ENCODE measurements at regions not wholly inside any gene's neighbourhood (a gene's known extent, or its start where the extent isn't known, plus 50 kb on each side); places are given as distances from the start of the nearest gene placed in this dataset.
"Not testable (repeated sequence)": the region's sequence is repeated elsewhere in the genome, so short reads cannot be mapped to it uniquely, and the experiment has no call there.

GRCh38 chr17:36849871-36850348, 87.4 kb upstream of the LHX1 start:
- DNase-seq = peak; percentile 86
- Histone ChIP-seq H3K4me1 (ENCODE audit: control insufficient read depth, insufficient read depth, low read depth, low read length) (peaks cover 37% of the 10 kb centered on the region), H2BK15ac (ENCODE audit: low read depth, poor library complexity, severe bottlenecking) (peak overlapping the region; percentile 86), H3K9ac (ENCODE audit: low read length) (no peak overlapping the region), H2AK5ac (ENCODE audit: low read length, severe bottlenecking) (peak overlapping the region; percentile 11), H4K91ac (ENCODE audit: low read length) (peak overlapping the region; percentile 88), H3K27me3 (ENCODE audit: control insufficient read depth in 1 of 2, insufficient read depth in 1 of 2, low read length in 2 of 2) (peaks cover 0 to 34% of the 10 kb centered on the region in 2 experiments), H3K27ac (ENCODE audit: low read length, poor library complexity, severe bottlenecking) (peak overlapping the region; percentile 4), H3K4me3 (ENCODE audit: insufficient read depth in 1 of 2, low read depth in 1 of 2, low read length in 2 of 2) (no peak overlapping the region), H3K23ac (ENCODE audit: low read length in 2 of 2) (no peak overlapping the region), H2AFZ (ENCODE audit: low read depth, low read length) (no peak overlapping the region), H2BK5ac (ENCODE audit: low read depth, low read length, poor library complexity, severe bottlenecking) (peak overlapping the region; percentile 4), H3K4me2 (ENCODE audit: low read length, poor library complexity, severe bottlenecking) (no peak overlapping the region), H2BK120ac (ENCODE audit: low read depth, low read length) (peak overlapping the region; percentile 54), H3K79me1 (replicated peaks; ENCODE audit: low read length, poor library complexity, severe bottlenecking) (no peaks in the 10 kb centered on the region), H3K18ac (ENCODE audit: low read depth in 1 of 2, low read length in 2 of 2) (peak overlapping the region in 1 of 2 experiments; percentile 45), H2BK12ac (ENCODE audit: low read length in 2 of 2) (peak overlapping the region in 1 of 2 experiments; percentile 57), H4K8ac (ENCODE audit: low read length) (peak overlapping the region; percentile 73), H3K4ac (ENCODE audit: low read depth in 1 of 2, low read length in 2 of 2) (peak overlapping the region in 1 of 2 experiments; percentile 27), H3K36me3 (ENCODE audit: control insufficient read depth in 1 of 2, insufficient read depth in 2 of 2, low read depth in 1 of 2, low read length in 2 of 2) (no peaks in the 10 kb centered on the region), H3K9me3 (ENCODE audit: control insufficient read depth, low read length) (no peaks in the 10 kb centered on the region), H3K14ac (ENCODE audit: low read length in 2 of 2) (no peak overlapping the region)
- 4% methylated on average over 9 of the region's 9 CpGs for WGBS

GRCh38 chr17:36850790-36851189, 86.5 kb upstream of the LHX1 start:
- no peak overlapping the region for H3K27ac ChIP-seq (ENCODE audit: low read length, poor library complexity, severe bottlenecking)

GRCh38 chr17:36851250-36851649, 86.0 kb upstream of the LHX1 start:
- Histone ChIP-seq H2BK12ac (ENCODE audit: low read length in 2 of 2) (peak overlapping the region in 1 of 2 experiments; percentile 7), H3K27ac (ENCODE audit: low read length, poor library complexity, severe bottlenecking) (no peak overlapping the region), H3K4me1 (ENCODE audit: control insufficient read depth, insufficient read depth, low read depth, low read length) (peaks cover 39% of the 10 kb centered on the region), H2AK5ac (ENCODE audit: low read length, severe bottlenecking) (peak overlapping the region; percentile 37), H2AFZ (ENCODE audit: low read depth, low read length) (no peak overlapping the region), H3K4ac (ENCODE audit: low read depth in 1 of 2, low read length in 2 of 2) (no peak overlapping the region), H4K8ac (ENCODE audit: low read length) (peak overlapping the region; percentile 59), H3K27me3 (ENCODE audit: control insufficient read depth in 1 of 2, insufficient read depth in 1 of 2, low read length in 2 of 2) (peaks cover 0 to 32% of the 10 kb centered on the region in 2 experiments), H3K9me3 (ENCODE audit: control insufficient read depth, low read length) (no peaks in the 10 kb centered on the region), H3K18ac (ENCODE audit: low read depth in 1 of 2, low read length in 2 of 2) (peak overlapping the region; percentile 45 to 75), H3K9ac (ENCODE audit: low read length) (no peak overlapping the region), H3K14ac (ENCODE audit: low read length in 2 of 2) (no peak overlapping the region), H3K4me3 (ENCODE audit: insufficient read depth in 1 of 2, low read depth in 1 of 2, low read length in 2 of 2) (no peak overlapping the region), H3K23ac (ENCODE audit: low read length in 2 of 2) (no peak overlapping the region), H3K79me1 (replicated peaks; ENCODE audit: low read length, poor library complexity, severe bottlenecking) (no peaks in the 10 kb centered on the region), H2BK120ac (ENCODE audit: low read depth, low read length) (no peak overlapping the region), H2BK15ac (ENCODE audit: low read depth, poor library complexity, severe bottlenecking) (no peak overlapping the region), H3K36me3 (ENCODE audit: control insufficient read depth in 1 of 2, insufficient read depth in 2 of 2, low read depth in 1 of 2, low read length in 2 of 2) (no peaks in the 10 kb centered on the region), H4K91ac (ENCODE audit: low read length) (peak overlapping the region; percentile 57), H2BK5ac (ENCODE audit: low read depth, low read length, poor library complexity, severe bottlenecking) (no peak overlapping the region), H3K4me2 (ENCODE audit: low read length, poor library complexity, severe bottlenecking) (no peak overlapping the region)
- peak; percentile 40 for DNase-seq
- WGBS = 45% methylated on average over 2 of the region's 7 CpGs

More at GRCh38 chr17:36850790-36851189, 86.5 kb upstream of the LHX1 start:
- no peak overlapping the region for H3K23ac ChIP-seq (ENCODE audit: low read length in 2 of 2)
- peak overlapping the region; percentile 45 to 75 for H3K18ac ChIP-seq (ENCODE audit: low read depth in 1 of 2, low read length in 2 of 2)
- H3K9me3 ChIP-seq (ENCODE audit: control insufficient read depth, low read length) = no peaks in the 10 kb centered on the region
- peak overlapping the region; percentile 68 for H4K8ac ChIP-seq (ENCODE audit: low read length)
- H2BK5ac ChIP-seq (ENCODE audit: low read depth, low read length, poor library complexity, severe bottlenecking) = no peak overlapping the region
- peak; percentile 84 for DNase-seq
- H3K4me2 ChIP-seq (ENCODE audit: low read length, poor library complexity, severe bottlenecking) = no peak overlapping the region
- H2BK120ac ChIP-seq (ENCODE audit: low read depth, low read length) = no peak overlapping the region
- no peak overlapping the region for H2BK15ac ChIP-seq (ENCODE audit: low read depth, poor library complexity, severe bottlenecking)
- H3K27me3 ChIP-seq (ENCODE audit: control insufficient read depth in 1 of 2, insufficient read depth in 1 of 2, low read length in 2 of 2) = peaks cover 0 to 33% of the 10 kb centered on the region in 2 experiments
- H3K4me3 ChIP-seq (ENCODE audit: insufficient read depth in 1 of 2, low read depth in 1 of 2, low read length in 2 of 2) = no peak overlapping the region
- peak overlapping the region; percentile 37 for H2AK5ac ChIP-seq (ENCODE audit: low read length, severe bottlenecking)
- H3K36me3 ChIP-seq (ENCODE audit: control insufficient read depth in 1 of 2, insufficient read depth in 2 of 2, low read depth in 1 of 2, low read length in 2 of 2) = no peaks in the 10 kb centered on the region
- H3K14ac ChIP-seq (ENCODE audit: low read length in 2 of 2) = no peak overlapping the region
- 33% methylated on average over 5 of the region's 5 CpGs for WGBS
- no peak overlapping the region for H3K9ac ChIP-seq (ENCODE audit: low read length)
- peak overlapping the region; percentile 7 to 57 for H2BK12ac ChIP-seq (ENCODE audit: low read length in 2 of 2)
- no peak overlapping the region for H3K4ac ChIP-seq (ENCODE audit: low read depth in 1 of 2, low read length in 2 of 2)
- peaks cover 43% of the 10 kb centered on the region for H3K4me1 ChIP-seq (ENCODE audit: control insufficient read depth, insufficient read depth, low read depth, low read length)
- H3K79me1 ChIP-seq (replicated peaks; ENCODE audit: low read length, poor library complexity, severe bottlenecking) = no peaks in the 10 kb centered on the region
- H4K91ac ChIP-seq (ENCODE audit: low read length) = peak overlapping the region; percentile 57
- H2AFZ ChIP-seq (ENCODE audit: low read depth, low read length) = no peak overlapping the region

GRCh38 chr17:36852478-36852877, 84.8 kb upstream of the LHX1 start:
- Histone ChIP-seq H3K4me1 (ENCODE audit: control insufficient read depth, insufficient read depth, low read depth, low read length) (peaks cover 34% of the 10 kb centered on the region), H3K27me3 (ENCODE audit: control insufficient read depth in 1 of 2, insufficient read depth in 1 of 2, low read length in 2 of 2) (peaks cover 0 to 33% of the 10 kb centered on the region in 2 experiments)
- H3K9ac ChIP-seq (ENCODE audit: low read length); DNase-seq; H3K4me3 ChIP-seq (ENCODE audit: insufficient read depth in 1 of 2, low read depth in 1 of 2, low read length in 2 of 2); H2BK5ac ChIP-seq (ENCODE audit: low read depth, low read length, poor library complexity, severe bottlenecking); H3K14ac ChIP-seq (ENCODE audit: low read length in 2 of 2); H3K36me3 ChIP-seq (ENCODE audit: control insufficient read depth in 1 of 2, insufficient read depth in 2 of 2, low read depth in 1 of 2, low read length in 2 of 2); H4K8ac ChIP-seq (ENCODE audit: low read length); H3K9me3 ChIP-seq (ENCODE audit: control insufficient read depth, low read length); H2AK5ac ChIP-seq (ENCODE audit: low read length, severe bottlenecking); H3K79me1 ChIP-seq (replicated peaks; ENCODE audit: low read length, poor library complexity, severe bottlenecking); H2BK15ac ChIP-seq (ENCODE audit: low read depth, poor library complexity, severe bottlenecking); H2BK120ac ChIP-seq (ENCODE audit: low read depth, low read length); H3K27ac ChIP-seq (ENCODE audit: low read length, poor library complexity, severe bottlenecking); H2BK12ac ChIP-seq (ENCODE audit: low read length in 2 of 2); H3K18ac ChIP-seq (ENCODE audit: low read depth in 1 of 2, low read length in 2 of 2); H4K91ac ChIP-seq (ENCODE audit: low read length); H2AFZ ChIP-seq (ENCODE audit: low read depth, low read length); H3K23ac ChIP-seq (ENCODE audit: low read length in 2 of 2); H3K4me2 ChIP-seq (ENCODE audit: low read length, poor library complexity, severe bottlenecking); H3K4ac ChIP-seq (ENCODE audit: low read depth in 1 of 2, low read length in 2 of 2): not testable (repeated sequence)
- 80% methylated on average over 1 of the region's 1 CpG for WGBS
